Memory B cell (primary cell): ENCODE measurements at regions not wholly inside any gene's neighbourhood (a gene's known extent, or its start where the extent isn't known, plus 50 kb on each side); places are given as distances from the start of the nearest gene placed in this dataset.

Experiments
- ATAC-seq: fragments of 150-1000 bp; cut with Tn5 transposase; 2 replicates; pipeline ENCODE4 v1.10.0; 2021; ENCODE audit warnings: low read depth, mild to moderate bottlenecking, moderate library complexity
- DNase-seq, 2 donors: peaks; one replicate each; pipeline ENCODE4 v3.0.0; 2022; ENCODE audit warnings: low spot score in 2 of 2
- H3K27ac Mint-ChIP-seq: one replicate; pipeline ENCODE4 v1.8.0; 2022; ENCODE audit warnings: mild to moderate bottlenecking, moderate library complexity, mixed read lengths
- H3K27me3 Mint-ChIP-seq: one replicate; pipeline ENCODE4 v1.8.0; 2022; ENCODE audit warnings: mixed read lengths
- H3K36me3 Mint-ChIP-seq: one replicate; pipeline ENCODE4 v1.8.0; 2022; ENCODE audit warnings: mild to moderate bottlenecking, mixed read lengths
- H3K4me1 Mint-ChIP-seq: one replicate; pipeline ENCODE4 v1.8.0; 2022; ENCODE audit warnings: mixed read lengths
- H3K4me3 Mint-ChIP-seq: one replicate; pipeline ENCODE4 v1.8.0; 2022; ENCODE audit warnings: mild to moderate bottlenecking, moderate library complexity, mixed read lengths
- H3K9me3 Mint-ChIP-seq: one replicate; pipeline ENCODE4 v1.8.0; 2022; ENCODE audit warnings: mixed read lengths

DNA sequence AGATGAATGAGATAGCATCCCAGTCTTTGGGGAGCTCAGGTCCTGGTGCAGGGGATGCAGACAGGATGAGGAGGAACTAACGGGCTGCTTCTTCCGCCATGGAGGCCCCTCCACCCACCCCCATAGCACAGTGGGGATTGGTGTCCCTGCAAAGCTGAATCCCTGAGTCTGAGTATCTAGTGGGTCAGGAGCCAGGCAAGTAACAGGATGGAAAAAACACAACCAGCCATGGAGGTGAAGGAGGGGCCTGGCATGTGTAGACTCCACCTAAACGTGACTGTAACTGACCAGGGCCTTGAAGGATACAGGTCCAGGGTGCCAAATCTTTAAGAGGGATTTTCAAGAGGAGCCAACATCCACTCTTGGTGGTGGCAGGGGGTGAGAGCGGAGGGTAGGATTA is 327.8 kb upstream of the MSX2 start:
- H3K4me3 Mint-ChIP-seq, result no peak overlapping the region
- H3K36me3 Mint-ChIP-seq, result no peaks in the 10 kb centered on the region
- H3K4me1 Mint-ChIP-seq, result no peaks in the 10 kb centered on the region
- H3K27me3 Mint-ChIP-seq, result peaks cover 1% of the 10 kb centered on the region
- ATAC-seq (no peak), DNase-seq (no peak)
- H3K27ac Mint-ChIP-seq, result no peak overlapping the region
- H3K9me3 Mint-ChIP-seq, result peaks cover 4% of the 10 kb centered on the region

DNA sequence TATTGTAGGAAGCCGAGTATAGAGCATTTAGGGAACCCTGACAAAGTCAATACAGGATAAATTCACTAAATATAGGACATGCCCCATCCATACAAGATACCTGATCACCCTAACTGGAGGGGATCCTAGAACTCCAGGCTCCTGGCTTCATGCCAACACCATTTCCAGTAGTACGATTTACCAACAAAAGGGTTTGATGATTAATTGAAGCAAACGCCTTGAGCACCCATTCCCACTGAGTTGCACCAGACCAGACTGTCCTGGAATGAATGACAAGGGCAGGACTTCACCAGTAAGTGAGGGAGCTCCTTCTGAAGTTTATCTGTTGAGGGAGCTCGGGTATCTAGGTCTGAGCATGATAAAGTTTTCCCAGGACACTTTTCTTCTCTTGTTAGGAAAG is 327.2 kb upstream of the MSX2 start:
- no peak for ATAC-seq

DNA sequence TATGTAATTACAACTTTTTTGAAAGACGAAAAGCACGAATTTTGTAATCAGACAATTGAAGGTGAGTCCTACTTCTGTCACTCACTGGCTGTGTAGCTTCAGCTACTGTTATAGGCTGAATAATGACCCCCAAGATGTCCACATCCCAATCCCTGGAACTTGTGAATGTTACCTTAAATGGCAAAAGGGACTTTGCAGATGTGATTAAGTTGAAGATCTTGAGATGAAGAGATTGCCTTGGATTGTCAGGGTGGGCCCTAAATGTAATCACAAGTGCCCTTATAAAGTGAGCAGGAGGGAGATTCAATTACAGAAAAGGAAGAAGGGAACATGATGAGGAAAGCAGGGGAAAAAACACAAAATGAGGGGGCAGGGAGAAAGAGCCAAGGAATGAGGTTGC is 326.2 kb upstream of the MSX2 start:
- Mint-ChIP-seq H3K27ac (no peak overlapping the region), H3K4me3 (no peak overlapping the region), H3K9me3 (peaks cover 4% of the 10 kb centered on the region), H3K4me1 (no peaks in the 10 kb centered on the region), H3K27me3 (peaks cover 1% of the 10 kb centered on the region), H3K36me3 (no peaks in the 10 kb centered on the region)
- no peak for ATAC-seq
- no peak for DNase-seq

More for the DNA sequence above, 327.2 kb upstream of the MSX2 start:
- DNase-seq, result no peak
- H3K4me1 Mint-ChIP-seq, result no peaks in the 10 kb centered on the region
- peaks cover 4% of the 10 kb centered on the region for H3K9me3 Mint-ChIP-seq
- no peaks in the 10 kb centered on the region for H3K36me3 Mint-ChIP-seq
- H3K27ac Mint-ChIP-seq, result no peak overlapping the region
- no peak overlapping the region for H3K4me3 Mint-ChIP-seq
- H3K27me3 Mint-ChIP-seq, result peaks cover 1% of the 10 kb centered on the region

DNA sequence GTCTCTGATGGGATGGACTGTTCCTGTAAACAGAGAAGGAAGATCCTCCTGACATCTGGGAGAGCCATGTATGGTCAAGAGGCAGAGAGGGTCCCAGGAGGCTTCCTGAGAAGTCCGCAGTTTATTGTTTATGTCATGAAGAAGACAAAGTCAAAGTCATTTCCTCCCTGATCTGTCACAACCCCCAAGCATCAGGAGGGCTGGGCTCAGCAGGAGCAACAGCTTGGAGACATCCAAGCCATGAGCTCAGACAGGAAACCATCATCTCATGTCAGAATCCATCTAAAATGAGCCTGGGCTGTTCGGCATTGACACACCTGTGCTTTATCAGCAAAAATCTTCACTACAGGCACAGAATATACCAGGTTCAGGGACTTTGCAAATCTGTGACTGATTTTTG is 325.0 kb upstream of the MSX2 start:
- ATAC-seq, result no peak
- H3K4me3 Mint-ChIP-seq, result no peak overlapping the region

DNA sequence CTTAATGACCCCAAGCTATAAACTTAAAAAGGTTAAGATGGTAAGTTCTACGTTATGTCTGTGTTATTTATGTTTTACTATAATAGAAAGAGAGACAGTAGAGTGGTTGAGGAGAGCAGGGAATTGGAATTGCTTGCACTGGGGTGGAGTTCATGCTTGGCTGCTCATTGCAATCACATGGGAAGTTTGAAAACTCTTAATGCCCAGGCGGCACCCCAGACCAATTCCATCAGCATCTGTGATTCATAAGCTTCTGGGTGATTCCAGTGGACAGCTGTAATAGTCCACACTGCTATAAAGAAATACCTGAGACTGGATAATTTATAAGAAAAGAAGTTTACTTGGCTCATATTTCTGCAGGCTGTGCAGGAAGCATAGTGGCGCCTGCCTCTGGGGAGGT is 323.9 kb upstream of the MSX2 start:
- no peaks in the 10 kb centered on the region for H3K36me3 Mint-ChIP-seq
- no peaks in the 10 kb centered on the region for H3K27me3 Mint-ChIP-seq
- peaks cover 6% of the 10 kb centered on the region for H3K9me3 Mint-ChIP-seq
- H3K27ac Mint-ChIP-seq, result no peak overlapping the region
- H3K4me3 Mint-ChIP-seq, result no peak overlapping the region
- ATAC-seq (no peak), DNase-seq (no peak)
- no peaks in the 10 kb centered on the region for H3K4me1 Mint-ChIP-seq

More for the DNA sequence above, 325.0 kb upstream of the MSX2 start:
- H3K9me3 Mint-ChIP-seq, result peaks cover 6% of the 10 kb centered on the region
- H3K4me1 Mint-ChIP-seq, result no peaks in the 10 kb centered on the region
- no peak overlapping the region for H3K27ac Mint-ChIP-seq
- DNase-seq, result no peak
- no peaks in the 10 kb centered on the region for H3K36me3 Mint-ChIP-seq
- no peaks in the 10 kb centered on the region for H3K27me3 Mint-ChIP-seq

DNA sequence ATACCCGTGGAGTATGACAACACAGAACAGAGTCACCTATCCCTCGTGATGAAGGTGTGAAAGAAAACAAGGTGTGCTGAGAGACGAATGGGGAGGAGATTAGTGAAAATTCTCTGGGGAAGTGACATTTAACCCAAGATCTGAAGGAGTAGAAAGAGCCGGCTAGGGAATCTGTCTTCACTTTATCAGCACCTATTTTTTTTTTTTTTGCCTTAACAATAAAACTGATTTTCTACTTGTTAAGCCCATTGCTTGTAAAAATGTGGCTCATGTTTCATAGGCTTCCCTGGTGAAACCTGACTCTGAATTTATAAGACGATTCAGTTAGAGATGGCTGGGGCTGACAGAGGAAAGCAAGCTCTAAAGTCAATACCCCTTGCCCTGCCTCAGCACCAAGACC is 322.6 kb upstream of the MSX2 start:
- Mint-ChIP-seq H3K36me3 (no peaks in the 10 kb centered on the region), H3K27me3 (no peaks in the 10 kb centered on the region), H3K9me3 (peaks cover 6% of the 10 kb centered on the region), H3K27ac (no peak overlapping the region), H3K4me3 (no peak overlapping the region), H3K4me1 (no peaks in the 10 kb centered on the region)
- DNase-seq, result no peak
- ATAC-seq, result no peak

DNA sequence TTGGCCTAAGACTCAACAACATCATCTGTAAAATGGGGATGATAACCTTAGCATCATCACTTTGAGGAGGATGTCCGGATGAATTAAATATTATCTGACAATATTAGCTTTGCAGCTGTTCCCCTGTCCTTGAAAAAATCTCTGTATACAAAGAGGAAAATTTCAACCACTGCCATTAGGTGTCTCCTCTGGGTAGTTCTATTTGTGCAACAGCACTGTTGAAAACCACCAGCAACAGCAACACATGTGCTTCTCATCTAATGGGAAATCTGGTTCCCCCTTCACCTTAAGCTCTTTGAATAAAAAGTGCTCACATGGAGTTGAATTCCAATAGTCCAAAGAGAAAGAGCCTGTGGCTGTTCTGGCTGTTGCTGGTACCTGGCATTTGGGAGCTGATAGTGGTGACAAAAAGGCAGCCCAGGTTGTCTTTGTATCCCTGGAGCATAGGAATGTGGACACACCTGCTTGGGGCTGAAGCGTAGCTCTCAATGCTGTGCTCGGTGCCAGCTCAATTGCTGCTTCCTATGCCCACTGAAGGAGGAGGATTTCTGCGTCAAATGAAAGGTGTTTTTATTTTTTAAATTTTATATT is 322.1 kb upstream of the MSX2 start:
- Mint-ChIP-seq H3K4me1 (no peaks in the 10 kb centered on the region), H3K27ac (no peak overlapping the region), H3K9me3 (peaks cover 6% of the 10 kb centered on the region), H3K36me3 (no peaks in the 10 kb centered on the region), H3K4me3 (no peak overlapping the region), H3K27me3 (no peaks in the 10 kb centered on the region)
- ATAC-seq, result no peak
- DNase-seq, result no peak

DNA sequence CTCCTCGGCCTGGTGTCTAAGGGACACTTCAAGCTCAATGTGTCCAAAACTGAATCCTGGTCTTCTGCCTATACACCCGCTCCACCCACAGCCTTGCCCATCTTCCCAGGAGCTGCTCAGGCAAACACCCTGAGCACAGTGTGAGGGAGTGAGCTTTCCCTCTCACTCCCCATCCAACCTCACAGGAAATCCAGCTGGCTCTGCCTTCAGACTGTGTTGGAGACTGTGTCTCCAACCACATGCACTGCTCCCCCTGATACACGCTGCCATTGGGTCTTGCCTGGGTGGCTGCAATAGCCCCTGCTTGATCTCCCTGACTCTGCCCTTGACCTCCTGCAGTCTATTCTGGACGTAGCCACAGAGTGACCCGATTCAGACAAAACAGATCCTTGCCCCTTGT is 319.5 kb upstream of the MSX2 start:
- Mint-ChIP-seq H3K4me1 (no peaks in the 10 kb centered on the region), H3K4me3 (no peak overlapping the region), H3K9me3 (peaks cover 7% of the 10 kb centered on the region), H3K36me3 (no peaks in the 10 kb centered on the region), H3K27ac (no peak overlapping the region), H3K27me3 (peaks cover 5% of the 10 kb centered on the region)
- ATAC-seq (no peak), DNase-seq (no peak)

DNA sequence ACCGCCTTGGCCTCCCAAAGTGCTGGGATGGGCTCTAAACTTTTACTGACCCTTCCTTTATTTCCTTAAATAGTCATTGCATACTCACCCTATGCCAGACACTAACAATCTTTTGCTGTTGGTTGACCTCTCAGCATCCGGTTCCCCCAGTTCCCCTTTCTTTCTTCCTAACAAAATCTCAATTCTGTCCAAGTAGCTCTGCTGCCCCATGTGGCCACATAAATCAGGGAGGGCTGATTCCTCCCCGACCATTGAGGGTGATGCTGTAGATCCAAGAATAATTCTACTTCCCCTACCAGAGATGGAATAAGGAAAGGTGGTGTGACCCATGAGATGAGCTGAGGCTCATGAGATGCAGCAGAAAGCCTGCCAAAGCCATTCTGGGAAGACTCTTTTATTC is 315.3 kb upstream of the MSX2 start:
- no peak overlapping the region for H3K4me3 Mint-ChIP-seq
- no peak overlapping the region for H3K27ac Mint-ChIP-seq
- ATAC-seq (no peak), DNase-seq (no peak)
- H3K27me3 Mint-ChIP-seq, result peaks cover 5% of the 10 kb centered on the region
- no peaks in the 10 kb centered on the region for H3K36me3 Mint-ChIP-seq
- peaks cover 7% of the 10 kb centered on the region for H3K9me3 Mint-ChIP-seq
- no peaks in the 10 kb centered on the region for H3K4me1 Mint-ChIP-seq

DNA sequence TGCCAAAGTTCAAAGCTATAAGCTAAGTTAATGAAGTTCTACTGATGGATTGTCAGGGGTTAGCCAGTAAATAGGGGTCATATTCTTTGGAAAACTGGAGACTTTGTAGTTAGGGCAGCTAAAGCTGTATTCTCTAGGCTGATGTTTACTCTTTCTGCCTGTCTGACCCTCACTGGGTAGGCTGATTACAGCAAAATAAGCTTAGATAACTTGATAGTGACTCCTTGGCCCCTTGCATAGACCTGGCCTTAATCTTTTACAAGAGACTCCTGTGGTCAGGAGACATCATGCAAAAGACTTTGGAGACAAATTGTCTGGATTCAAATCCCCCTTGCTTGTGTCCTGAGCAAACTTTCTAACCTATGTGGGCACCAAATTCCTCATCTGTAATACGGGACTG is 314.4 kb upstream of the MSX2 start:
- ATAC-seq (no peak), DNase-seq (no peak)
- Mint-ChIP-seq H3K4me3 (no peak overlapping the region), H3K27me3 (peaks cover 5% of the 10 kb centered on the region), H3K36me3 (no peaks in the 10 kb centered on the region), H3K9me3 (peaks cover 5% of the 10 kb centered on the region), H3K4me1 (no peaks in the 10 kb centered on the region), H3K27ac (no peak overlapping the region)

DNA sequence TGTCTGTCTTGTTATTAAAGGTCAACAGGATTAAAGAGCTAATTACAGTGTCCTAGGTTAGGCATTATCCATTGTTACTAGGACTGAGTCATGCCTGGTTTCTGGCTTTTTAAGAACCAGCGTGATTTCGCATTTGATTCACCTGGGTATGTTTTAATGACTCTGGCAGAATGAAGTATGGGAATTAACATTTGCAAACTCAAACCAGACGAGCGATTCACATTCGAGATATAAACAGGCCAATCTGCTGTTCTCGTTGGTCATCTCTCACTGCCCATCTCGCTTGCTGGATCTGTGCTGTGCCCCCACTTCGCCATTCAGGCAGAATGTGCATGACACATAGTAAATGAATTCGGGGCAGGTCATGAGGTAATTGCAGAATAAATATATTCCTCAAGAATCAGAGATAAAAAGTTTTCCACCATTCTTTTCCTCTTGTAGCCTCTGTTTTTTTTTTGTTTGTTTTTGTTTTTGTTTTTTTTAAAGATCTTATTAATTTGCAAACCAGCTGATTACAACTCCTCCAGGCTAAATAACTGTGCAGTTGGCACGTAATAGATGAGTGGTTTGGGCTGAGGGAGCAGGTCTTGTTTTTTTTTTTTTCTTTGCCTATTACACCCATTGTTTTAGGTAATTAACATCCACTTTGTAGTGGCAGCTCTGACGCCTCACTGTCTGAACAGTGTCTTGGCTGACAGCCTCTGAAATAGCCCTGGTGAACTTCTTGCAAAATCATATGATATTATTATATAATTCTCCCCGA is 313.5 kb upstream of the MSX2 start:
- Mint-ChIP-seq H3K9me3 (peaks cover 5% of the 10 kb centered on the region), H3K4me3 (no peak overlapping the region), H3K27ac (no peak overlapping the region), H3K4me1 (no peaks in the 10 kb centered on the region), H3K27me3 (peaks cover 6% of the 10 kb centered on the region), H3K36me3 (no peaks in the 10 kb centered on the region)
- ATAC-seq (no peak), DNase-seq (no peak)

DNA sequence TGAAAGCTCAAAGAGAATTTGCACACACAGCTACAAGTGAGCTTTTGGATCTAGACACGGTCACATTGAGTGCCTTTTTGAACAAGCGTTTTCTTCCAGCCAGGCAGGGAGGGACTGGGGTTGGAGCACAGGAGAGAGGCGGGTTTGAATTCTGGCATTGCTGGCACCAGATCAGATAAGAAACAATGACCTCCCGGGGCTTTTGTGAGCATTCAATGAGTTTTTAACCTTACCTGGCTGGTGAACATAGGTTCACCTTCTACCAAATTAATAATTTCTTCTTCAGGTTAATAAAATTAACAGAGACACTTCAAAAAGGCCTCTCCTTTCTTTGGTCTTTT is 312.9 kb upstream of the MSX2 start:
- no peak for ATAC-seq
- no peak for DNase-seq
- Mint-ChIP-seq H3K27ac (no peak overlapping the region), H3K4me1 (no peaks in the 10 kb centered on the region), H3K4me3 (no peak overlapping the region), H3K27me3 (peaks cover 8% of the 10 kb centered on the region), H3K9me3 (peaks cover 5% of the 10 kb centered on the region), H3K36me3 (no peaks in the 10 kb centered on the region)

DNA sequence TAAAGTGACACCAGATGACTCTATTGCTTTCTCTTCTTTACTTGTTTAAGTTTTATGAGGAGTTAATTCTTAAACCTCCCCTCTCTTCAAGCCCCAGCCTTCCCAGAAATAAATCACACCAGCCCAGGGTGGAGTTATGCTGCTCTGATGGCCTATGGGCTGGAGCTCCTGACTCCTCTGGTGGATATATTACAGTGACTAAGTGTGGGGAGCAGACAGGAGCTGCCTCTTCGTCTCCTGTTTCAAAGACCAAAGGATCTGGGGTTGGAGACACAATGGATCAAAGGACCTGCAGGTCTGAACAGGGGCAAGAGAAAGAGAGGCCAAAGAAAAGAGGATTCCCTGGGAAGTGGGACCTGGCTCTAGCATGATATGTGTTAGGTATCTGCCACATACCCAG is 312.0 kb upstream of the MSX2 start:
- Mint-ChIP-seq H3K9me3 (peaks cover 5% of the 10 kb centered on the region), H3K4me3 (no peak overlapping the region), H3K4me1 (no peaks in the 10 kb centered on the region), H3K36me3 (no peaks in the 10 kb centered on the region), H3K27ac (no peak overlapping the region), H3K27me3 (peaks cover 8% of the 10 kb centered on the region)
- DNase-seq (no peak), ATAC-seq (no peak)

DNA sequence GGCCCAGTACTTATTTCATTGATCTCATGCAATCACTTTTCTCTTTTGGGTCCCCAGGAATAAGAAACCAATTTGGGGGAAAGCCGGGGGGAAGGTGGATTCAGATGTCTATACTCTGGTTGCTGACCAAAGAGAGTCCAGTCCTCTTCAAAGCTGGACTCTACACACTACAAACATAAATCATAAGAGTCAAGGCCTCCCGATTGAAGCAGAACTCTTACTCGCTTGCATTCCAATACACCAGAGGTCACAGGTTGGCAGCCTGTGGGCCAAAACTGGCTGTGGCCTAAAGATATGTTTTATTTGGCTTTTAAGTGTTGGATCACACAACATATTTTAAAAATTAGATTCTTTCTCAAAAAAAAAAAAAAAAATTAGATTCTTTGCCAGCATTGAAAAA is 311.4 kb upstream of the MSX2 start:
- ATAC-seq (no peak), DNase-seq (no peak)
- Mint-ChIP-seq H3K27me3 (peaks cover 8% of the 10 kb centered on the region), H3K36me3 (no peaks in the 10 kb centered on the region), H3K4me1 (no peaks in the 10 kb centered on the region), H3K27ac (no peak overlapping the region), H3K9me3 (peaks cover 5% of the 10 kb centered on the region), H3K4me3 (no peak overlapping the region)
